ENCODE measurements at regions not wholly inside any gene's neighbourhood (a gene's known extent, or its start where the extent isn't known, plus 50 kb on each side); places are given as distances from the start of the nearest gene placed in this dataset.
"Not testable (repeated sequence)": the region's sequence is repeated elsewhere in the genome, so short reads cannot be mapped to it uniquely, and the experiment has no call there.

- H3K9me3 Mint-ChIP-seq; ATAC-seq; H3K36me3 Mint-ChIP-seq; DNase-seq (ENCODE audit: low spot score in 2 of 2); H3K27ac Mint-ChIP-seq; H3K4me1 Mint-ChIP-seq; H3K4me3 Mint-ChIP-seq: not testable (repeated sequence)
These were observed 205.2 kb downstream of the COX18 start for GRCh38 chr4:72864277-72864676.

DNA sequence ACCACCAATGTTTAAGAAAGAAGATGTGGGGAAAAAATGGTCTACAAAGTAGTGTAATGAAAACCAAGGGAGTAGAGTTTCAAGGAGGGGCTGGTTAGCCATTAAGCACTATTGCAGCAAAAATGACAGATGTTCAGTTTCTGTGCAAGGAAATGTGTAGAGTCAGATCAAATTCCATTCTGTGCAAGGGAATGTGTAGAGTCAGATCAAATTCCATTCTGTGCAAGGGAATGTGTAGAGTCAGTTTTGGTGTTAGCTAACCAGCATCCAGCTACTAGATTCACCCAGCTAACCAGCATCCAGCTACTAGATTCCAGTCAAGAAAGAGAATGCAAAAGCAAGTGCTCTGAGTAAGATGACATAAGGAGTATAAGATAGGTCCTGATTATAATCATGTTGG is 208.8 kb downstream of the COX18 start:
- Mint-ChIP-seq H3K4me1 (no peaks in the 10 kb centered on the region), H3K27ac (no peak overlapping the region), H3K4me3 (no peak overlapping the region), H3K36me3 (no peaks in the 10 kb centered on the region), H3K9me3 (peaks cover 4% of the 10 kb centered on the region)
- DNase-seq (ENCODE audit: low spot score in 2 of 2) (no peak), ATAC-seq (no peak)

DNA sequence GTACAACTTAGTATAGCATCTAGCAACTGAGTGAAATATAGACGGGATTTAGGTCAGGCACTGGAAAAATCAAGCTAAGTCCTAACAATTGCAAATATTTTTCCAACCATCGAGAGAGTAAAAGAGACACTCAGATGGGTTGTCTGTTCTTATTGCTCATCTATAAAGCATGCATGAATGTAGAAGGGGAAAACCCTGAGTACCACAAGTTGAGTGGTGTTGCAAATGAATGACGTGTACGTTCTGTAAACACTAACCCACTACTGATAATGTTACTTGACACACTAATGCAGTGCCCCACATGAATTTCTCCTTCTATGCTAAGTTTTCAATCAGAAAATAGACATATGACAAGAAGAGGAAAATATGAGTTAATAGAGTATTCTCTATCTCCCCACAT is 211.2 kb downstream of the COX18 start:
- H3K9me3 Mint-ChIP-seq = no peaks in the 10 kb centered on the region
- H3K27ac Mint-ChIP-seq = no peak overlapping the region
- H3K4me3 Mint-ChIP-seq = no peak overlapping the region
- ATAC-seq (peak; percentile 48), DNase-seq (ENCODE audit: low spot score in 2 of 2) (no peak)
- no peaks in the 10 kb centered on the region for H3K36me3 Mint-ChIP-seq
- H3K4me1 Mint-ChIP-seq = no peaks in the 10 kb centered on the region

DNA sequence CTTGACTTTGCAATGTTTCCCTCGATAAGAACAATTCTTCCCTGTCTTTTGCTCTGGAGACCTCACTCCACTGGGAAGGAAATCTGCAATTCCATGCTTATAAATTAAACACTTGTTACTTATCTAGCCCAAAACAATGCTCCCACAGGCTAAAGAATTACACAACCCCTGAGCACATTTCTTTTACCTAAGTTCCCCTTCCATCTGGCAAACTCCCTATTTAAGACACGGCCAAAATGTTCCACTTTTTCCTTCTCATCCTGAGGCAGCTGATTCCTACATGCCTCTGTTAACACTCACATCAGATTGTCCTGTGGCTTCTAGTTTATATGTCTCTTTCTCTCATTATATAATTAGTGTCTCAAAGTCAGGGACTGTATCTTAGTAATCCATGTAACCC is 211.7 kb downstream of the COX18 start:
- H3K27ac Mint-ChIP-seq = no peak overlapping the region
- ATAC-seq = no peak
- H3K4me1 Mint-ChIP-seq = no peaks in the 10 kb centered on the region

GRCh38 chr4:72857216-72857615 is 212.3 kb downstream of the COX18 start:
- DNase-seq (ENCODE audit: low spot score in 2 of 2) (no peak), ATAC-seq (no peak)
- no peak overlapping the region for H3K27ac Mint-ChIP-seq
- H3K4me1 Mint-ChIP-seq = no peaks in the 10 kb centered on the region
- H3K9me3 Mint-ChIP-seq = no peaks in the 10 kb centered on the region
- no peaks in the 10 kb centered on the region for H3K36me3 Mint-ChIP-seq
- H3K4me3 Mint-ChIP-seq = no peak overlapping the region

More for the DNA sequence above, 211.7 kb downstream of the COX18 start:
- DNase-seq (ENCODE audit: low spot score in 2 of 2) = no peak
- Mint-ChIP-seq H3K4me3 (no peak overlapping the region), H3K9me3 (no peaks in the 10 kb centered on the region), H3K36me3 (no peaks in the 10 kb centered on the region)

DNA sequence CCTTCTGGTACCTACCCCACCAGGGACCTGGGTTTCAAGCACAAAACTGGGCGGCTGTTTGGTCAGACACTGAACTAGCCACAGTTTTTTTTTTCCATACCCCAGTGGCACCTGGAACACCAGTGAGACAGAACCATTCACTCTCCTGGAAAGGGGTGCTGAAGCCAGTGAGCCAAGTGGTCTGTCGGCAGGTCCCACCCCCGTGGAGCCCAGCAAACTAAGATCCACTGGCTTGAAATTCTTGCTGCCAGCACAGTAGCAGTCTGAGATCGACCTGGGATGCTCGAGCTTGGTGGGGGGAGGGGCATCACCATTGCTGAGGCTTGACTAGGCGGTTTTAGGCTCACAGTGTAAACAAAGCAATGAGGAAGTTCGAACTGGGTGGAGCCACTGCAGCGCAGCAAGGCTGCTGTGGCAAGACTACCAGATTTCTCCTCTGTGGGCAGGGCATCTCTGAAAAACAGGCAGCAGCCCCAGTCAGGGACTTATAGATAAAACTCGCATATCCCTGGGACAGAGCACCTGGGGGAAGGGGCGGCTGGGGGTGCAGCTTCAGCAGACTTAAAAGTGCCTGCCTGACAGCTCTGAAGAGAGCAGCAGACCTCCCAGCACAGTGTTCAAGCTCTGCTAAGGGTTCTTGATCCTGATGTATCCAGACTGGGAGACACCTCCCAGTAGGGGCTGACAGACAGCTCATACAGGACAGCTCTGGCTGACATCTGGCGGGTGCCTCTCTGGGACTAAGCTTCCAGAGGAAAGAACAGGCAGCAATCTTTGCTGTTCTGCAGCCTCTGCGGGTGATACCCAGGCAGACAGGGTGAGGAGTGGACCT is 223.0 kb downstream of the COX18 start:
- DNase-seq (ENCODE audit: low spot score in 2 of 2) = no peak
- Mint-ChIP-seq H3K36me3 (no peaks in the 10 kb centered on the region), H3K4me1 (no peaks in the 10 kb centered on the region), H3K4me3 (no peak overlapping the region), H3K9me3 (peaks cover 4% of the 10 kb centered on the region), H3K27ac (no peak overlapping the region)
- ATAC-seq = no peak

- Mint-ChIP-seq H3K27ac (no peak overlapping the region), H3K4me1 (no peaks in the 10 kb centered on the region), H3K9me3 (peaks cover 5% of the 10 kb centered on the region), H3K36me3 (no peaks in the 10 kb centered on the region), H3K4me3 (no peak overlapping the region)
- no peak for DNase-seq (ENCODE audit: low spot score in 2 of 2)
- ATAC-seq = no peak
These were observed 226.1 kb downstream of the COX18 start for GRCh38 chr4:72843466-72843865.

DNA sequence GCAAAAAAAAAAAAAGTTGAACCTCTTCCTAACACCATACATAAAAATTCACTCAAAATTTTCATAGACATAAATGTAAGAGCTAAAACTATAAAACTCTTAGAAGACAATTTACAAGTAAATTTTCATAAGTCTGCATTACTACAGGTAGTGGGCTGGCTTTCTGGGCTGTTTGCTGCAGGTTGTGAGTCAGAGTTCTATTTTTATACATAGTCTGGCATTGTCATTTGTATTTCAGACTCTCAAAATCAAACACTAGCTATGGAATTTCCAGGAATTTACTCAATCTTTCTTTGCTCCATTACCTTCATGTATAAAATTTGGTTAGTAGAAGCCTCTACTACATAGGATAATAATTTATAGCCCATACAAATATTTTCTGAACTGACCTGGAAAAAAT is 227.2 kb downstream of the COX18 start:
- H3K4me3 Mint-ChIP-seq = no peak overlapping the region
- H3K9me3 Mint-ChIP-seq = peaks cover 9% of the 10 kb centered on the region
- no peaks in the 10 kb centered on the region for H3K36me3 Mint-ChIP-seq
- no peak for ATAC-seq
- H3K4me1 Mint-ChIP-seq = no peaks in the 10 kb centered on the region
- no peak overlapping the region for H3K27ac Mint-ChIP-seq
- DNase-seq (ENCODE audit: low spot score in 2 of 2) = no peak

DNA sequence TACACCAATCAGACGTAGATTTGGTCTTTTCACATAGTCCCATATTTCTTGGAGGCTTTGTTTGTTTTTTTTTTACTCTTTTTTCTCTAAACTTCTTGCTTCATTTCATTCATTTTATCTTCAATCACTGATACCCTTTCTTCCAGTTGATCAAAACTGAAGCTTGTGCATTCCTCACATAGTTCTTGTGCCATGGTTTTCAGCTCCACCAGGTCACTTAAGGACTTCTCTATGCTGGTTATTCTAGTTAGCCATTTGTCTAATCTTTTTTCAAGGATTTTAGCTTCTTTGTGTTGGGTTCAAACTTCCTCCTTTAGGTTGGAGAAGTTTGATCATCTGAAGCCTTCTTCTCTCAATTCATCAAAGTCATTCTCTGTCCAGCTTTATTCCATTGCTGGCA is 229.3 kb downstream of the COX18 start:
- H3K36me3 Mint-ChIP-seq; H3K27ac Mint-ChIP-seq; H3K4me1 Mint-ChIP-seq; H3K9me3 Mint-ChIP-seq; H3K4me3 Mint-ChIP-seq; ATAC-seq; DNase-seq (ENCODE audit: low spot score in 2 of 2): not testable (repeated sequence)

GRCh38 chr4:72828864-72829263 is 240.7 kb downstream of the COX18 start:
- no peaks in the 10 kb centered on the region for H3K36me3 Mint-ChIP-seq
- H3K4me1 Mint-ChIP-seq = no peaks in the 10 kb centered on the region
- H3K4me3 Mint-ChIP-seq = no peak overlapping the region
- DNase-seq (ENCODE audit: low spot score in 2 of 2) (no peak), ATAC-seq (no peak)
- H3K27ac Mint-ChIP-seq = no peak overlapping the region
- H3K9me3 Mint-ChIP-seq = peaks cover 5% of the 10 kb centered on the region

- Mint-ChIP-seq H3K36me3 (no peaks in the 10 kb centered on the region), H3K9me3 (peaks cover 3% of the 10 kb centered on the region), H3K27ac (no peak overlapping the region), H3K4me1 (no peaks in the 10 kb centered on the region), H3K4me3 (no peak overlapping the region)
- DNase-seq (ENCODE audit: low spot score in 2 of 2) (no peak), ATAC-seq (no peak)
These were observed 241.5 kb downstream of the COX18 start for GRCh38 chr4:72827968-72828367.

GRCh38 chr4:72820107-72820506 is 249.4 kb downstream of the COX18 start:
- Mint-ChIP-seq H3K4me3 (no peak overlapping the region), H3K9me3 (peaks cover 1% of the 10 kb centered on the region), H3K4me1 (no peaks in the 10 kb centered on the region), H3K27ac (no peak overlapping the region), H3K36me3 (no peaks in the 10 kb centered on the region)
- no peak for DNase-seq (ENCODE audit: low spot score in 2 of 2)
- ATAC-seq = no peak

DNA sequence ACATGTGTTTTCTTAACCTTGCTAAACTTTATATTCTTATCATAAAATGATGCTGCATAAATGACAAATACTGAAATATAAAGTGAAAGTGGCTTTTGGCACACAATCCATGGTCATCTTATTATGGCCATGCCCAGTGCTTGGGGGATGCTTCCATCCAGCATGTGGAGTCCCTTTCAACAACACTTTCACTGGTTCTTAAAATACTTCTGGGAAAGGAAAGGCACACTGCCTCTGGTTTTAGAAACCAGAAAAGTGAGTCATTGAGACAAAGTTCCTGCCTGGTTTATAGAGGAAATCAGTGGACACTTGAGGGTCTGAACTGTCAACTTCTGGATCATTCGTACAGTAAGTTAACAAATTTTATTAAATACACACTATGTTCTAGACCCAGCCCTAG is 248.0 kb upstream of the ADAMTS3 start:
- no peak overlapping the region for H3K27ac Mint-ChIP-seq
- no peaks in the 10 kb centered on the region for H3K4me1 Mint-ChIP-seq
- ATAC-seq (no peak), DNase-seq (ENCODE audit: low spot score in 2 of 2) (no peak)
- no peaks in the 10 kb centered on the region for H3K9me3 Mint-ChIP-seq
- H3K36me3 Mint-ChIP-seq = no peaks in the 10 kb centered on the region
- no peak overlapping the region for H3K4me3 Mint-ChIP-seq

DNA sequence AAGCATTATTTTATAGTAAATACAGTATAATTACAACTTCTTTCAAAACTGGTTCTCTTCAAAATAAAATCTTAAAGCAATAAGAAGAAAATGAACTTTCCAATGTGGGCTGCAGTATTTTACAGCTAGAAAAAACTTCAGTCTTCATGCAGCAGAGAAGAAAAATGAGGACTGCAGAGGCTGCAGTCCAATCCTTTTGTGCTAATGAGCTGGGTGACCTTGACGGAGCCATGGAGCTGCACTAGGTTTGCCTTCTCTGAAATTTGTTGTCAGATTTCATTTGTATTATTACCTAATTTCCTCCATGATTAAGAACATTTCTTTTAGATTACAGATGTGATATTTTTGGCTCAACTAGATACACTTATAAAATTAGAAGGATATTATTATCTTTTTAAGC is 245.2 kb upstream of the ADAMTS3 start:
- DNase-seq (ENCODE audit: low spot score in 2 of 2) (no peak), ATAC-seq (no peak)
- Mint-ChIP-seq H3K9me3 (no peaks in the 10 kb centered on the region), H3K36me3 (no peaks in the 10 kb centered on the region), H3K4me3 (no peak overlapping the region), H3K4me1 (no peaks in the 10 kb centered on the region), H3K27ac (no peak overlapping the region)

DNA sequence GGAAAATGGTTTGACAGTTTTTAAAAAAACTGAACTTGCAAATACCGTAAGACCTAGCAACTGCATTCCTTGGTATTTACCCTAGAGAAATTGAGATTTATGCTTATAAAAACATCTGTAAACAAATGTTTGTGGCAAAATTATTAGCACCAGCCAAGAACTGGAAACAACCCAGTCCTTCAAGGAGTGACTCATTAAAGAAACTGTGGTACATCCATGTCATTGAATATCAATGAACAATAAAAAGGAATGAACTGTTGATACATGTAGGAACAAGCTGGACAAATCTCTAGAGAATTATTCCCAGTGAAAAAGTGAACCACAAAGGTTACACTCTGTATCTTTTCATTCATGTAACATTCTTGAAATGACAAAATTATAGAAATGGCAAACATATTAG is 240.2 kb upstream of the ADAMTS3 start:
- DNase-seq (ENCODE audit: low spot score in 2 of 2) (no peak), ATAC-seq (no peak)
- Mint-ChIP-seq H3K27ac (no peak overlapping the region), H3K36me3 (no peaks in the 10 kb centered on the region), H3K9me3 (peaks cover 4% of the 10 kb centered on the region), H3K4me3 (no peak overlapping the region), H3K4me1 (no peaks in the 10 kb centered on the region)

DNA sequence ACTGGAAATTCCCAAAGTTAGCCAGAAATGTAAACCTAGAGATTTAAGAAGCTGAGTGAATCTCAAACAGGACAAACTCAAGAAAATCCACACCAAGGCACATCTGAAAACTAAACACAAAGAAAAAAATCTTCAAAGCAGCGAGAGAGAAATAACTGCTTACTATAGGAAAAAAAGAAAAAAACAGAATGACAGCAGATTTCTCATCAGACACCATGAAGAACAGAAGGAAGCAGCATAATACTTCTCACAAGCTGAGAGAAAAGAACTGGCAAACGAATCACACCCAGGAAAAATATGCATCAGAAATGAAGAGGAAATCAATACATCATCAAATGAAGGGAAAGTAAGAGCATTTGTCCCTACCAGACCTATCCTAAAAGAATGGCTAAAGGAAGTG is 236.3 kb upstream of the ADAMTS3 start:
- H3K4me3 Mint-ChIP-seq = no peak overlapping the region
- ATAC-seq (no peak), DNase-seq (ENCODE audit: low spot score in 2 of 2) (no peak)
- peaks cover 4% of the 10 kb centered on the region for H3K9me3 Mint-ChIP-seq
- H3K36me3 Mint-ChIP-seq = no peaks in the 10 kb centered on the region
- no peaks in the 10 kb centered on the region for H3K4me1 Mint-ChIP-seq
- no peak overlapping the region for H3K27ac Mint-ChIP-seq

DNA sequence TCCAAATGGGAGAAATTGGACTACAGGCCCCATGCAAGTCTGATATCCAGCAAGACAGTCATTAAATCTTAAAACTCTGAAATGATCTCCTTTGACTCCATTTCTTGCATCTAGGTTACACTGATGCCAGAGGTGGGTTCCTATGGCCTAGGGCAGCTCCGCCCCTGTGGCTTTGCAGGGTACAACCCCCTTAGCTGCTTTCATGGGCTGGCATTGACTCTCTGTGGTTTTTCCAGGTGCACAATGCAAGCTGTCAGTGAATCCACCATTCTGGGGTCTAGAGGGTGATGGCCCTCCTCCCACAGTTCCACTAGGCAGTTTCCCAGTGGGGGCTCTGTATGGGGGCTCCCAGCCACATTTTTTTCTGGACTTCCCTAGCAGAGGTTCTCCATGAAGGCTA is 228.5 kb upstream of the ADAMTS3 start:
- no peaks in the 10 kb centered on the region for H3K9me3 Mint-ChIP-seq
- H3K4me1 Mint-ChIP-seq = no peaks in the 10 kb centered on the region
- DNase-seq (ENCODE audit: low spot score in 2 of 2) (no peak), ATAC-seq (no peak)
- no peak overlapping the region for H3K27ac Mint-ChIP-seq
- H3K36me3 Mint-ChIP-seq = no peaks in the 10 kb centered on the region
- no peak overlapping the region for H3K4me3 Mint-ChIP-seq
